SU-DHL-6 (cell line): ENCODE measurements at regions not wholly inside any gene's neighbourhood (a gene's known extent, or its start where the extent isn't known, plus 50 kb on each side); places are given as distances from the start of the nearest gene placed in this dataset.

ENCODE experiments used
- H2AFZ ChIP-seq: fragments of 200-600 bp; sonication (generic); 2 replicates; pipeline ENCODE4 v1.6.1; 2014; ENCODE audit warnings: low read depth, mild to moderate bottlenecking, moderate library complexity, mixed read lengths, antibody characterized with exemption, low read length; ENCODE audit not compliant: severe bottlenecking
- H3F3A ChIP-seq: fragments of 200-600 bp; shearing (Covaris generic); 2 replicates; pipeline ENCODE4 v1.6.0; 2016; ENCODE audit warnings: antibody characterized with exemption, mild to moderate bottlenecking; ENCODE audit not compliant: insufficient read depth
- H3K27ac ChIP-seq: fragments of 200-600 bp; sonication (generic); 2 replicates; pipeline ENCODE4 v1.5.1; 2016; ENCODE audit warnings: low read depth, mild to moderate bottlenecking, low read length, moderate library complexity, mixed read lengths
- H3K27me3 ChIP-seq: fragments of 200-600 bp; sonication (generic), shearing (Covaris generic); 2 replicates; pipeline ENCODE4 v1.6.0; 2014; ENCODE audit warnings: mild to moderate bottlenecking, low read length
- H3K36me3 ChIP-seq: fragments of 200-600 bp; sonication (generic); 2 replicates; pipeline ENCODE4 v1.6.1; 2014; ENCODE audit warnings: mild to moderate bottlenecking, low read length, mixed read lengths
- H3K4me2 ChIP-seq: fragments of 300-600, 200-600 bp; shearing (Covaris generic), sonication (generic); 2 replicates; pipeline ENCODE4 v1.6.0; 2014; ENCODE audit warnings: low read length, low read depth, mild to moderate bottlenecking; ENCODE audit not compliant: poor library complexity, severe bottlenecking
- H3K4me3 ChIP-seq: fragments of 200-600 bp; sonication (generic); 2 replicates; pipeline ENCODE4 v1.5.1; 2014; ENCODE audit warnings: antibody characterized with exemption, low read length, mild to moderate bottlenecking, mixed read lengths; ENCODE audit not compliant: insufficient read depth, poor library complexity, severe bottlenecking
- H3K79me2 ChIP-seq: fragments of 200-600 bp; sonication (generic); 2 replicates; pipeline ENCODE4 v1.6.1; 2014; ENCODE audit warnings: mild to moderate bottlenecking, low read length, moderate library complexity; ENCODE audit not compliant: insufficient read depth
- H3K9ac ChIP-seq: fragments of 200-600 bp; sonication (generic); 2 replicates; pipeline ENCODE4 v1.7.0; 2014; ENCODE audit warnings: mild to moderate bottlenecking, low read length
- H3K9me2 ChIP-seq: fragments of 200-600 bp; sonication (generic); replicated peaks from 2 replicates; pipeline ENCODE4 v1.6.1; 2014; ENCODE audit warnings: low read length; ENCODE audit not compliant: insufficient read depth
- H3K9me3 ChIP-seq: fragments of 200-600 bp; sonication (generic); 2 replicates; pipeline ENCODE4 v1.6.1; 2014; ENCODE audit warnings: low read length, mixed read lengths; ENCODE audit not compliant: insufficient read depth
- H4K20me1 ChIP-seq: fragments of 200-600 bp; sonication (generic); 2 replicates; pipeline ENCODE4 v1.6.1; 2014; ENCODE audit warnings: low read depth, mild to moderate bottlenecking, antibody characterized with exemption, low read length, moderate library complexity, mixed read lengths
- CTCF ChIP-seq: fragments of 200-600 bp; sonication (generic); IDR thresholded peaks from one replicate; pipeline ENCODE4 v1.5.1; 2017; ENCODE audit warnings: antibody characterized with exemption, mild to moderate bottlenecking, low read length, moderate library complexity; ENCODE audit not compliant: insufficient read depth, poor library complexity, severe bottlenecking
- EZH2phosphoT487 ChIP-seq: fragments of 200-600 bp; sonication (generic), shearing (Covaris generic); conservative IDR thresholded peaks from 2 replicates; pipeline ENCODE4 v1.6.1; 2018; ENCODE audit warnings: mild to moderate bottlenecking, antibody characterized with exemption, low read length, moderate library complexity, mixed read lengths

- Histone ChIP-seq H3K9ac (no peak overlapping the region), H3K4me2 (no peak overlapping the region), H3K4me3 (no peak overlapping the region), H3K9me2 (no peaks in the 10 kb centered on the region), H3K27me3 (no peaks in the 10 kb centered on the region), H3F3A (no peaks in the 10 kb centered on the region), H2AFZ (no peak overlapping the region), H3K79me2 (no peaks in the 10 kb centered on the region), H3K9me3 (no peaks in the 10 kb centered on the region), H3K36me3 (no peaks in the 10 kb centered on the region), H3K27ac (no peak overlapping the region), H4K20me1 (no peaks in the 10 kb centered on the region)
- TF ChIP-seq CTCF = no peak
- TF ChIP-seq EZH2phosphoT487 = no peak
These were observed 1155.1 kb downstream of the FAM181B start for GRCh38 chr11:81578571-81578970.

- Histone ChIP-seq H2AFZ (no peak overlapping the region), H3K36me3 (no peaks in the 10 kb centered on the region), H3K79me2 (no peaks in the 10 kb centered on the region), H3K9me2 (no peaks in the 10 kb centered on the region), H3F3A (no peaks in the 10 kb centered on the region), H3K27ac (no peak overlapping the region), H3K9ac (no peak overlapping the region), H3K4me3 (no peak overlapping the region), H3K4me2 (no peak overlapping the region), H3K9me3 (no peaks in the 10 kb centered on the region), H4K20me1 (no peaks in the 10 kb centered on the region), H3K27me3 (no peaks in the 10 kb centered on the region)
- TF ChIP-seq CTCF (no peak), EZH2phosphoT487 (no peak)
These were observed 1159.4 kb downstream of the FAM181B start for GRCh38 chr11:81574301-81574700.

- no peak for TF ChIP-seq EZH2phosphoT487
- no peak for TF ChIP-seq CTCF
- Histone ChIP-seq H3K27me3 (no peaks in the 10 kb centered on the region), H3K36me3 (no peaks in the 10 kb centered on the region), H3K79me2 (no peaks in the 10 kb centered on the region), H3K9me2 (no peaks in the 10 kb centered on the region), H3K9me3 (no peaks in the 10 kb centered on the region), H3K4me3 (no peak overlapping the region), H3K4me2 (no peak overlapping the region), H3K27ac (no peak overlapping the region), H2AFZ (no peak overlapping the region), H3K9ac (no peak overlapping the region), H3F3A (no peaks in the 10 kb centered on the region), H4K20me1 (no peaks in the 10 kb centered on the region)
These were observed 1160.3 kb downstream of the FAM181B start for GRCh38 chr11:81573367-81573766.
